ENCODE measurements at regions not wholly inside any gene's neighbourhood (a gene's known extent, or its start where the extent isn't known, plus 50 kb on each side); places are given as distances from the start of the nearest gene placed in this dataset.

DNA sequence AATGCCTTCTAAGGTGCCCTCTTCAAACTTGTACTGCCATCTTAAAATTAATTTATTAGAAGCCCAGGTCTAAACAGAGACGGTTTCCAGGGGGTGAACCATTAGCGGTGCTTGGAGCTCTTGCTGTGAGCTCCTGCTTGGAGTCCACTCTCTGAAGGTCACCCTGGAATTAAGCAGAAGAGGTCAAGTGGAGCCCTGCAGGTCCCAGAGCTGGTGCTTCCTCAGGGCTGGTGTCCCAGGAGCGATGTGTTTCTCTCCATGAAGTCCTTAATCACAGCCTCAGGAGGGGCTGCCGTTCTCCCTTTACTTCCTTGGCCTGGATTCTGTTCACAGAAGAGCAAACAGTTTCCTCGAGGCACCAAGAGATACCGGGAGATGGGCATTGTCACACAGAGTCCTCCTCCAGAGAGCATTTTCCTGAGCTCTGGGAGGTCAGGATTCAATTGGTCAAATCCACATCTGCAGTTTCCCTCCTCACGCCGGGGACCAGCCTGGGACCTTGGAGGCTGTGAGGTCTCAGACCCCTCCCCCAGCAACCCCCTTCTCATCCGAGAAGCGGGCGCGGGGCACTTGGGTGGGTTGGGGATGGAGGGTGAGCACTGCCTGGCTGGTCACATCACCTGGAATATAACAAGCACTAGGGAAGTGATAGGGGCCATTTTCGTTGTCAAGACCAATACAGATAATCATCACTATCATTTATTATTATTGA, 310.4 kb downstream of the AJAP1 start:
- ChIA-PET POLR2A (no interaction called here), CTCF (no interaction called here)
- H3K27ac Mint-ChIP-seq = no peak overlapping the region

GRCh38 chr1:4963251-4963650, 308.8 kb downstream of the AJAP1 start:
- CTCF ChIA-PET = no interaction called here
- DNase-seq = no peak

More for the DNA sequence above, 310.4 kb downstream of the AJAP1 start:
- intact Hi-C loops (cut with micrococcal nuclease) = no loop called here
- Mint-ChIP-seq H3K27me3 (peaks cover 14% of the 10 kb centered on the region), H3K9me3 (no peaks in the 10 kb centered on the region), H3K4me3 (no peak overlapping the region), H3K4me1 (ENCODE audit: low read depth) (peaks cover 2% of the 10 kb centered on the region), H3K36me3 (ENCODE audit: low read depth) (no peaks in the 10 kb centered on the region)
- no peak for ATAC-seq
- no peak for DNase-seq
- TF ChIP-seq, protein P1, sequence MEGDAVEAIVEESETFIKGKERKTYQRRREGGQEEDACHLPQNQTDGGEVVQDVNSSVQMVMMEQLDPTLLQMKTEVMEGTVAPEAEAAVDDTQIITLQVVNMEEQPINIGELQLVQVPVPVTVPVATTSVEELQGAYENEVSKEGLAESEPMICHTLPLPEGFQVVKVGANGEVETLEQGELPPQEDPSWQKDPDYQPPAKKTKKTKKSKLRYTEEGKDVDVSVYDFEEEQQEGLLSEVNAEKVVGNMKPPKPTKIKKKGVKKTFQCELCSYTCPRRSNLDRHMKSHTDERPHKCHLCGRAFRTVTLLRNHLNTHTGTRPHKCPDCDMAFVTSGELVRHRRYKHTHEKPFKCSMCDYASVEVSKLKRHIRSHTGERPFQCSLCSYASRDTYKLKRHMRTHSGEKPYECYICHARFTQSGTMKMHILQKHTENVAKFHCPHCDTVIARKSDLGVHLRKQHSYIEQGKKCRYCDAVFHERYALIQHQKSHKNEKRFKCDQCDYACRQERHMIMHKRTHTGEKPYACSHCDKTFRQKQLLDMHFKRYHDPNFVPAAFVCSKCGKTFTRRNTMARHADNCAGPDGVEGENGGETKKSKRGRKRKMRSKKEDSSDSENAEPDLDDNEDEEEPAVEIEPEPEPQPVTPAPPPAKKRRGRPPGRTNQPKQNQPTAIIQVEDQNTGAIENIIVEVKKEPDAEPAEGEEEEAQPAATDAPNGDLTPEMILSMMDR (IDR thresholded peaks at IDR 0.05) = no peak

DNA sequence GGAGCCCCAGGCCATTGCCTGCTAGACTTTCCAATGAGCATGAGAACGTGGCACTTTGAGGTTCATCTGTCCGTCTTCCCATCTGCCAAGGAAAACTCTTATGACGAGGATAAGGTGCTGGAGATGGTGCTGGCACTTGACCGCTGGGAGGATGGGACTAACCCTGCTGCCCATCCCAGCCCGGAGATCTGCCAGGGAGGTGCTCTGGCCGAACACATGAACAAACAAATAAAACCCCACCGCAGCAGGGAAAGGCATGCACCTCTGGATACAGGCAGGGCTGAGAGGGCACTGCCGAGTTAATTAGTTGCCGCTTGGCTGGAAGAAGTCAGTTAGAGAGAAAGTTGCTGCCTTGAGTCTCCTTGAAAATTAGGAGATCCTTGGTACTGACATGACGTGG, 308.4 kb downstream of the AJAP1 start:
- CTCF ChIA-PET = no interaction called here
- intact Hi-C loops (cut with micrococcal nuclease) = no loop called here
- H3K27ac Mint-ChIP-seq = no peak overlapping the region
- no peaks in the 10 kb centered on the region for H3K9me3 Mint-ChIP-seq
- POLR2A ChIA-PET = no interaction called here
- H3K27me3 Mint-ChIP-seq = peaks cover 14% of the 10 kb centered on the region
- H3K36me3 Mint-ChIP-seq (ENCODE audit: low read depth) = no peaks in the 10 kb centered on the region
- ATAC-seq (no peak), DNase-seq (no peak)
- H3K4me3 Mint-ChIP-seq = no peak overlapping the region
- TF ChIP-seq, protein P1 (IDR thresholded peaks at IDR 0.05) = no peak
- peaks cover 2% of the 10 kb centered on the region for H3K4me1 Mint-ChIP-seq (ENCODE audit: low read depth)

More at GRCh38 chr1:4963251-4963650, 308.8 kb downstream of the AJAP1 start:
- Mint-ChIP-seq H3K4me1 (ENCODE audit: low read depth) (peaks cover 2% of the 10 kb centered on the region), H3K27ac (no peak overlapping the region), H3K9me3 (no peaks in the 10 kb centered on the region), H3K36me3 (ENCODE audit: low read depth) (no peaks in the 10 kb centered on the region), H3K27me3 (peaks cover 14% of the 10 kb centered on the region), H3K4me3 (no peak overlapping the region)
- intact Hi-C loops (cut with micrococcal nuclease) = no loop called here
- no peak for ATAC-seq
- TF ChIP-seq, protein P1 (IDR thresholded peaks at IDR 0.05) = no peak
- POLR2A ChIA-PET = no interaction called here

DNA sequence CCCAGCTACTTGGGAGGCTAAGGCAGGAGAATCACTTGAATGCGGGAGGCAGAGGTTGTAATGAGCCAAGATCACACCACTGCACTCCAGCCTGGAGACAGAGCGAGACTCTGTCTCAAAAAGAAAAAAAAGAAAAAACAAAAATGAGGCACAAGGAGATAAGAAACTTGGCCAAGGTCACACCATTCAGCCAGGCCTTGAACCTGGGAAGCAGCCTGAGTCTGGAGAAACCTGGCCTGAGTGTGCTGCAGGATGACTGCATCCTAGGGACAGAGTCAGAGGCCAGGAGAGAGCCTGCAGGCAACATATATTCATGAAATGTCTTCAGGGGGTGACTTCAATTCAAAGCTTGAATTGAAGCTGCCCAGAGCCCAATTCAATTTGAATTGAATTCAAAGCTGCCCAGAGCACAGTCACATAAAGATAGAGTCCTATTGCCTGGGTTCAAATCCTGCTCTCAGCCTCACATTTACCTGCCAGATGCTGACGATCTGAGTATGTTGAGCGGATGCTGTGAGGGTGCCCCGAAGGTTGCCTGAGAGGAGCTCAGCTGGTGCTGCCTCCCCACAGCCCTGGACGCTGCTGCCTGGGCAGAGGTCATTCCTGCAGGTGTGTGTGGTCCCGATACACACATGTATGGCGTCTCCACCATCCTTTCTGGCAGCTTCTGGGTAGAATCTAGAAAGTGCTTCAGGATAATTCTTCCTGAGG, 307.7 kb downstream of the AJAP1 start:
- TF ChIP-seq, protein P1 (IDR thresholded peaks at IDR 0.05) = no peak
- no peak for DNase-seq
- no peak for ATAC-seq
- Mint-ChIP-seq H3K36me3 (ENCODE audit: low read depth) (no peaks in the 10 kb centered on the region), H3K4me1 (ENCODE audit: low read depth) (peaks cover 2% of the 10 kb centered on the region), H3K27ac (no peak overlapping the region), H3K9me3 (no peaks in the 10 kb centered on the region), H3K4me3 (no peak overlapping the region), H3K27me3 (peaks cover 12% of the 10 kb centered on the region)
- POLR2A ChIA-PET = no interaction called here
- intact Hi-C loops (cut with micrococcal nuclease) = no loop called here
- CTCF ChIA-PET = no interaction called here

DNA sequence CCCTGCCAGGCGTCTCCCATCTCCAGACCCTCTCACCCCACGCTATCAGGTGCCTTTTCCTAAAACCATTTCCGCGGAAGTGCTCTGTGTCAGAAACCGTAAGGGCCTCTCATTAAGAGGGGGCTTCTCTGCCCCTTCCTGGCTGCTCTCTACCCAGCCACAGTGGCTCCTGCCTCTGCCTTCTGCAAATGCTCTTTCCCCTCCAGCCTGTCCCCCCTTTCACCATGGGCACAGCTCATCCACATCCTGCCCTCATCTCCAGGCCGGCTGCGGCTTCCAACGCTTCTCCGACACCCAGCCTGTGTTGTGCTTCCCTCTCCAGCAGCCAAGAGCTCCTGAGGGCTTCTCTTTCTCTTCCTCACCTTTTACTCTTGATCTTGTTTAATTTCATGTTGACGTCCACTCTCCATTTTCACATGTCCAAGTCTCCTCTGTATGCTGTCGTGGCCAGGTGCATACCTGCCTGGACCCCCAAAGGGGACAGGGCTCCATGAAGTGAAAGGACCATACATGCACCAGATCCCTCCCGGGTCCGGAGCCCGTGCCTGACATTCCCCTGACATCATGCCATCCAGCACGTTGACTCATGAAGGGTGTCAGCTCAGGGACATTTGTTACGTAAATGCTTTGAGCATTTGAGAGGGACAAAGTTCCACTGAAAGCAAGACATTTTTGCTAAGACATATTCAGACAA, 306.5 kb downstream of the AJAP1 start:
- ChIA-PET CTCF (no interaction called here), POLR2A (no interaction called here)
- no peak overlapping the region for H3K4me3 Mint-ChIP-seq
- intact Hi-C loops (cut with micrococcal nuclease) = no loop called here
- no peak for DNase-seq
- H3K27ac Mint-ChIP-seq = no peak overlapping the region
- peaks cover 11% of the 10 kb centered on the region for H3K27me3 Mint-ChIP-seq
- peaks cover 3% of the 10 kb centered on the region for H3K9me3 Mint-ChIP-seq
- H3K36me3 Mint-ChIP-seq (ENCODE audit: low read depth) = no peaks in the 10 kb centered on the region
- peaks cover under 1% of the 10 kb centered on the region for H3K4me1 Mint-ChIP-seq (ENCODE audit: low read depth)
- TF ChIP-seq, protein P1 (IDR thresholded peaks at IDR 0.05) = no peak
- ATAC-seq = no peak

All from activated CD8-positive, alpha-beta T cell treated with anti-CD3 and anti-CD28 coated beads for 36 hours (primary cell).